K562 (cell line): ENCODE measurements at regions not wholly inside any gene's neighbourhood (a gene's known extent, or its start where the extent isn't known, plus 50 kb on each side); places are given as distances from the start of the nearest gene placed in this dataset.

Source experiments
- ATAC-seq: fragments of 200-7000 bp; cut with Tn5 transposase; 3 replicates; pipeline ENCODE4 v1.9.1; 2020; ENCODE audit warnings: moderate library complexity
- BruUV-seq: library from RNA; stranded (reverse); fragments of 400-500 nt; replicated peaks from 2 replicates; lab custom pipeline; 2021; lab: Mats Ljungman, UMichigan
- CTCF ChIA-PET: fragments of 300-600 bp; formaldehyde crosslinking; extraction: SDS; loops from one replicate; lab custom pipeline; 2021; ENCODE audit warnings: low intra/inter-chr PET ratio; lab: Yijun Ruan, JAX
- POLR2A ChIA-PET: fragments of 300-600, 350-650 bp; sonication (Branson Sonifier 250); formaldehyde crosslinking; extraction: SDS; loops from one replicate; lab custom pipeline; 2021; ENCODE audit warnings: antibody characterized with exemption, inconsistent platforms; lab: Yijun Ruan, JAX
- DNase-seq, 4 experiments: peaks; one replicate each; pipeline versions ENCODE4 v3.0.0 to v3.0.0-alpha.2; 2011 to 2018; ENCODE audit warnings: low spot score in 3 of 4, mixed read lengths in 3 of 4; ENCODE audit errors: extremely low read depth in 1 of 4
- FAIRE-seq: peaks from 2 replicates; lab custom pipeline; 2011; peaks lifted over from hg19 to GRCh38; lab: Jason Lieb, UNC
- H2AFZ ChIP-seq: 2 replicates; pipeline ENCODE4 v1.6.0; 2011; ENCODE audit warnings: low read depth, low read length, control low read depth, inconsistent platforms
- H3K27ac ChIP-seq: fragments of 200-600 bp; 3 replicates; pipeline ENCODE4 v1.8.0; 2011; ENCODE audit warnings: low read depth, mild to moderate bottlenecking, control low read depth, inconsistent platforms, low read length, moderate library complexity, mixed read lengths; ENCODE audit errors: extremely low read depth
- H3K27me3 ChIP-seq, 2 experiments: fragments of 300-600 bp in 1 of 2; 2 replicates in 1 of 2; 3 replicates in 1 of 2; pipeline versions ENCODE4 v1.6.0 to v1.8.0; 2011; ENCODE audit warnings: inconsistent platforms in 2 of 2, low read length in 2 of 2, mild to moderate bottlenecking in 1 of 2, mixed read lengths in 1 of 2, moderate library complexity in 1 of 2; ENCODE audit not compliant: control insufficient read depth in 2 of 2, insufficient read depth in 2 of 2
- H3K36me3 ChIP-seq: fragments of 300-600 bp; 3 replicates; pipeline ENCODE4 v1.8.0; 2011; ENCODE audit warnings: mild to moderate bottlenecking, low read length, inconsistent platforms; ENCODE audit not compliant: control insufficient read depth, insufficient read depth
- H3K4me1 ChIP-seq, 2 experiments: fragments of 200-600 bp in 1 of 2; replicated peaks in 1 of 2; 2 replicates in 1 of 2; 3 replicates in 1 of 2; pipeline versions ENCODE4 v1.5.1 to v1.8.0; 2011; ENCODE audit warnings: inconsistent platforms in 2 of 2, low read length in 2 of 2, mild to moderate bottlenecking in 1 of 2, mixed read lengths in 1 of 2, moderate library complexity in 1 of 2; ENCODE audit not compliant: control insufficient read depth in 2 of 2, insufficient read depth in 2 of 2
- H3K4me2 ChIP-seq: 2 replicates; pipeline ENCODE4 v1.6.1; 2011; ENCODE audit warnings: low read length, control low read depth, inconsistent platforms, mixed read lengths; ENCODE audit not compliant: insufficient read depth
- H3K4me3 ChIP-seq: fragments of 200-600 bp; sonication (generic), shearing (Covaris generic); 2 replicates; pipeline ENCODE4 v1.5.1; 2016; ENCODE audit warnings: control low read depth, inconsistent platforms
- H3K79me2 ChIP-seq: fragments of 200-600 bp; 3 replicates; pipeline ENCODE4 v1.8.0; 2011; ENCODE audit warnings: low read length, inconsistent platforms; ENCODE audit not compliant: control insufficient read depth, insufficient read depth
- H3K9ac ChIP-seq, 2 experiments: 2 replicates each; pipeline versions ENCODE4 v1.6.0 to v1.6.1; 2011; ENCODE audit warnings: low read depth in 2 of 2, low read length in 2 of 2, control low read depth in 1 of 2, inconsistent platforms in 1 of 2, mild to moderate bottlenecking in 1 of 2, mixed read lengths in 1 of 2; ENCODE audit not compliant: insufficient read depth in 1 of 2
- H3K9me1 ChIP-seq: one replicate; pipeline ENCODE4 v1.6.0; 2011; ENCODE audit warnings: inconsistent platforms, mild to moderate bottlenecking, low read length, moderate library complexity; ENCODE audit not compliant: control insufficient read depth, insufficient read depth
- H3K9me3 ChIP-seq: replicated peaks from 2 replicates; pipeline ENCODE4 v1.5.1; 2011; ENCODE audit warnings: low read depth, low read length, inconsistent platforms; ENCODE audit not compliant: control insufficient read depth, insufficient read depth
- H4K20me1 ChIP-seq: replicated peaks from 2 replicates; pipeline ENCODE4 v1.6.1; 2011; ENCODE audit warnings: low read length, inconsistent platforms, mixed read lengths; ENCODE audit not compliant: control insufficient read depth, insufficient read depth
- ATF7 ChIP-seq: fragments of 450-650 bp; IDR thresholded peaks from 2 replicates; pipeline ENCODE4 v1.7.1; 2014; ENCODE audit warnings: mild to moderate bottlenecking, moderate library complexity
- PYGO2 ChIP-seq: fragments of 450-650 bp; IDR thresholded peaks from 2 replicates; pipeline ENCODE4 v1.6.1; 2016; ENCODE audit warnings: mild to moderate bottlenecking, missing genetic modification characterization, moderate library complexity, missing compliant biosample characterization
- RNF219 ChIP-seq: fragments of 250-450 bp; sonication (Bioruptor Pico); IDR thresholded peaks from 2 replicates; pipeline ENCODE4 v1.5.0; 2022; ENCODE audit warnings: mild to moderate bottlenecking
- SRSF1 ChIP-seq: fragments of 200-400 bp; formaldehyde crosslinking; IDR thresholded peaks from 2 replicates; pipeline ENCODE4 v1.6.1; 2017; ENCODE audit warnings: mild to moderate bottlenecking, low read depth, low read length, moderate library complexity
- whole genome bisulfite sequencing: fragments of 100-300 bp; shearing (Covaris generic); methylation state at CpG from one replicate; pipeline ENCODE4 v1.1.6; 2016; ENCODE audit warnings: low coverage, mixed read lengths; ENCODE audit not compliant: insufficient coverage; ENCODE audit errors: missing lambda C conversion rate; 5-methylcytosine and 5-hydroxymethylcytosine counted together
- in situ Hi-C: fragments of 300-500 bp; cut with MboI; formaldehyde crosslinking; loops from 4 replicates; pipeline ENCODE4 v1.15.0; 2018; ENCODE audit warnings: inconsistent platforms, mixed read lengths
- intact Hi-C: fragments of 100-400 bp; cut with micrococcal nuclease; formaldehyde crosslinking; loops from 2 replicates; pipeline ENCODE4 v1.14.2; 2022

GRCh38 chr7:110336423-110336822, 754.5 kb upstream of the LRRN3 start (continued):
- no peak for TF ChIP-seq RNF219 (CRISPR knock-in tag)

GRCh38 chr7:110337646-110338045, 753.3 kb upstream of the LRRN3 start:
- Histone ChIP-seq H3K9me1 (no peaks in the 10 kb centered on the region), H3K27ac (no peak overlapping the region), H3K79me2 (no peaks in the 10 kb centered on the region), H3K9ac (no peak overlapping the region), H2AFZ (no peak overlapping the region), H3K36me3 (no peaks in the 10 kb centered on the region), H3K9me3 (no peaks in the 10 kb centered on the region), H3K4me1 (no peaks in the 10 kb centered on the region), H3K4me3 (no peak overlapping the region), H3K4me2 (no peak overlapping the region), H3K27me3 (no peaks in the 10 kb centered on the region), H4K20me1 (no peaks in the 10 kb centered on the region)
- POLR2A ChIA-PET, result no interaction called here
- intact Hi-C loops, result no loop called here
- ATAC-seq (no peak), DNase-seq (no peak), FAIRE-seq (no peak)
- no TSS peak for BruUV-seq
- in situ Hi-C loops, result no loop called here
- CTCF ChIA-PET, result no interaction called here
- TF ChIP-seq ATF7, result no peak
- TF ChIP-seq PYGO2 (tag), result no peak
- no peak for TF ChIP-seq SRSF1
- WGBS, result 2% methylated on average over 5 of the region's 5 CpGs
